Peyer's patch (tissue), 4 donors: ENCODE measurements at regions not wholly inside any gene's neighbourhood (a gene's known extent, or its start where the extent isn't known, plus 50 kb on each side); places are given as distances from the start of the nearest gene placed in this dataset.

Source experiments
- POLR2A ChIP-seq, 2 donors: fragments of 450-650 bp; IDR thresholded peaks; one replicate each; pipeline ENCODE4 v1.5.1; 2017; ENCODE audit warnings: antibody characterized with exemption in 2 of 2, mild to moderate bottlenecking in 2 of 2, moderate library complexity in 2 of 2
- TF ChIP-seq, protein P1 (sequence below), 6 experiments: fragments of 450-650 bp in 4 of 6; fragments of 200-600 bp in 2 of 6; sonication (generic) in 1 of 6; IDR thresholded peaks; one replicate each; pipeline ENCODE4 v1.5.1; 2017 to 2019; ENCODE audit warnings: antibody characterized with exemption in 6 of 6, mild to moderate bottlenecking in 3 of 6, moderate library complexity in 1 of 6

DNA sequence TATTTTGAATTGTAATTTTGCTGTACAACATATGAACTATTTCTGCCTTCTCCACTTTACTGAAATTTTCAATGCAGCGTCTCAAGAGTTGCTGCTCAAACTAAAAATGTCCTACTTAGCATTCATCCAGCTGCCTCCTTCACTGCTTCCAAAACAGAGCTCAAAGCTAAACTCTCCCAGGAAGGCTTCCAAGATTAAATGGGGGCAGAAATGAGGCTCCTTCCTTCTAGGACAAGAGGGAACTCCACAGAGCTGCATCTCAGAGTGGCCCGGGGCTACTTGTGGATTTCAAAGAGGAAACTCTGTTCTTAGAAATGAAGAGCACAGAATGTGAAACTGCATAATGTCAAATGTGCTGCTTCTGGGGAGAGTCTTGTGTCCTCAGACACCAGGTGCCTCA lies 295.9 kb upstream of the NCAM1 start:
- TF ChIP-seq POLR2A (IDR thresholded peaks at IDR 0.05) = no peak
- TF ChIP-seq, protein P1, sequence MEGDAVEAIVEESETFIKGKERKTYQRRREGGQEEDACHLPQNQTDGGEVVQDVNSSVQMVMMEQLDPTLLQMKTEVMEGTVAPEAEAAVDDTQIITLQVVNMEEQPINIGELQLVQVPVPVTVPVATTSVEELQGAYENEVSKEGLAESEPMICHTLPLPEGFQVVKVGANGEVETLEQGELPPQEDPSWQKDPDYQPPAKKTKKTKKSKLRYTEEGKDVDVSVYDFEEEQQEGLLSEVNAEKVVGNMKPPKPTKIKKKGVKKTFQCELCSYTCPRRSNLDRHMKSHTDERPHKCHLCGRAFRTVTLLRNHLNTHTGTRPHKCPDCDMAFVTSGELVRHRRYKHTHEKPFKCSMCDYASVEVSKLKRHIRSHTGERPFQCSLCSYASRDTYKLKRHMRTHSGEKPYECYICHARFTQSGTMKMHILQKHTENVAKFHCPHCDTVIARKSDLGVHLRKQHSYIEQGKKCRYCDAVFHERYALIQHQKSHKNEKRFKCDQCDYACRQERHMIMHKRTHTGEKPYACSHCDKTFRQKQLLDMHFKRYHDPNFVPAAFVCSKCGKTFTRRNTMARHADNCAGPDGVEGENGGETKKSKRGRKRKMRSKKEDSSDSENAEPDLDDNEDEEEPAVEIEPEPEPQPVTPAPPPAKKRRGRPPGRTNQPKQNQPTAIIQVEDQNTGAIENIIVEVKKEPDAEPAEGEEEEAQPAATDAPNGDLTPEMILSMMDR (IDR thresholded peaks at IDR 0.05) = no peak
